D721Med (cell line): ENCODE measurements at regions not wholly inside any gene's neighbourhood (a gene's known extent, or its start where the extent isn't known, plus 50 kb on each side); places are given as distances from the start of the nearest gene placed in this dataset.
"Not testable (repeated sequence)": the region's sequence is repeated elsewhere in the genome, so short reads cannot be mapped to it uniquely, and the experiment has no call there.

Experiments used
- DNase-seq: peaks from one replicate; pipeline ENCODE4 v3.0.0; 2011; ENCODE audit warnings: low spot score; ENCODE audit not compliant: insufficient read length
- FAIRE-seq: peaks from 2 replicates; lab custom pipeline; 2011; peaks lifted over from hg19 to GRCh38; lab: Jason Lieb, UNC
- CTCF ChIP-seq: IDR thresholded peaks from 2 replicates; pipeline ENCODE4 v1.5.1; 2012; ENCODE audit warnings: mild to moderate bottlenecking, control low read depth; ENCODE audit not compliant: insufficient read depth; ENCODE audit errors: missing control alignments

GRCh38 chr12:67070604-67071003 is 198.6 kb upstream of the CAND1 start:
- FAIRE-seq = peak; percentile 61
- no peak for DNase-seq
- TF ChIP-seq CTCF = no peak

- DNase-seq, FAIRE-seq: not testable (repeated sequence)
These were observed 196.9 kb upstream of the CAND1 start for GRCh38 chr12:67072281-67072680.

- no peak for DNase-seq
- TF ChIP-seq CTCF = no peak
- FAIRE-seq = no peak
These were observed 195.8 kb upstream of the CAND1 start for GRCh38 chr12:67073336-67073735.

GRCh38 chr12:67074072-67074471 is 195.1 kb upstream of the CAND1 start:
- FAIRE-seq (no peak), DNase-seq (no peak)
- TF ChIP-seq CTCF = no peak

GRCh38 chr12:67077617-67078016 is 191.5 kb upstream of the CAND1 start:
- TF ChIP-seq CTCF = no peak
- FAIRE-seq (no peak), DNase-seq (no peak)

GRCh38 chr12:67078957-67079356 is 190.2 kb upstream of the CAND1 start:
- FAIRE-seq (no peak), DNase-seq (no peak)
- TF ChIP-seq CTCF = no peak

GRCh38 chr12:67080637-67081036 is 188.5 kb upstream of the CAND1 start:
- FAIRE-seq (no peak), DNase-seq (no peak)
- TF ChIP-seq CTCF = no peak

GRCh38 chr12:67082221-67082620 is 186.9 kb upstream of the CAND1 start:
- FAIRE-seq = no peak
- TF ChIP-seq CTCF = no peak
- no peak for DNase-seq
